Prostate gland (tissue), 2 donors: ENCODE measurements at regions not wholly inside any gene's neighbourhood (a gene's known extent, or its start where the extent isn't known, plus 50 kb on each side); places are given as distances from the start of the nearest gene placed in this dataset.

Experiments used
- POLR2A ChIP-seq: fragments of 450-650 bp; IDR thresholded peaks from one replicate; pipeline ENCODE4 v1.6.1; 2016; ENCODE audit warnings: antibody characterized with exemption, mild to moderate bottlenecking
- POLR2AphosphoS5 ChIP-seq: sonication (generic); formaldehyde crosslinking; IDR thresholded peaks from one replicate; pipeline ENCODE4 v1.6.1; 2017; ENCODE audit warnings: antibody characterized with exemption
- TF ChIP-seq, protein P1 (sequence below), 4 experiments: fragments of 200-600 bp in 2 of 4; fragments of 450-650 bp in 2 of 4; sonication (generic) in 2 of 4; IDR thresholded peaks; 1 replicate in 3 of 4; 2 replicates in 1 of 4; pipeline ENCODE4 v1.5.1; 2016 to 2019; ENCODE audit warnings: antibody characterized with exemption in 4 of 4, mild to moderate bottlenecking in 2 of 4, moderate library complexity in 2 of 4

DNA sequence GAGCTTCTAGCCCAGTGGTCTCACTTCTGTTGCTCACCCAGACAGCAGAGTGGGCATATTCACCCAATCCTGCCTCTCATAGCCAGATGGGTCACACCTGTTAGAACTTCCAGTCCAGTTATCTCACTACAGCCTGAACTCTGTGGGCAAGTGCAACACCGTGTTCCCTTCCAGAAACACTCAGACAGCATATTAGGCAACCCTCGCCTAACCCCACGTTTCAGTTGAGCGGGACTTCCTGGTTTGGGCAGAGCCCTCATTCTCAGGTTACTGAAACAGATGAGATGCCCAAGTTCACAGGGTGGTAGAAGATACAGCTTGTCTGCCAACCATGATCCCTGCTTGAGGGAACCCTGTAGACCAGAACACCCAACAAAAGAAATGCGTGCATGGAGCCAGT, 538.2 kb downstream of the CYLC2 start:
- TF ChIP-seq, protein P1, sequence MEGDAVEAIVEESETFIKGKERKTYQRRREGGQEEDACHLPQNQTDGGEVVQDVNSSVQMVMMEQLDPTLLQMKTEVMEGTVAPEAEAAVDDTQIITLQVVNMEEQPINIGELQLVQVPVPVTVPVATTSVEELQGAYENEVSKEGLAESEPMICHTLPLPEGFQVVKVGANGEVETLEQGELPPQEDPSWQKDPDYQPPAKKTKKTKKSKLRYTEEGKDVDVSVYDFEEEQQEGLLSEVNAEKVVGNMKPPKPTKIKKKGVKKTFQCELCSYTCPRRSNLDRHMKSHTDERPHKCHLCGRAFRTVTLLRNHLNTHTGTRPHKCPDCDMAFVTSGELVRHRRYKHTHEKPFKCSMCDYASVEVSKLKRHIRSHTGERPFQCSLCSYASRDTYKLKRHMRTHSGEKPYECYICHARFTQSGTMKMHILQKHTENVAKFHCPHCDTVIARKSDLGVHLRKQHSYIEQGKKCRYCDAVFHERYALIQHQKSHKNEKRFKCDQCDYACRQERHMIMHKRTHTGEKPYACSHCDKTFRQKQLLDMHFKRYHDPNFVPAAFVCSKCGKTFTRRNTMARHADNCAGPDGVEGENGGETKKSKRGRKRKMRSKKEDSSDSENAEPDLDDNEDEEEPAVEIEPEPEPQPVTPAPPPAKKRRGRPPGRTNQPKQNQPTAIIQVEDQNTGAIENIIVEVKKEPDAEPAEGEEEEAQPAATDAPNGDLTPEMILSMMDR (IDR thresholded peaks at IDR 0.05), result no peak
- no peak for TF ChIP-seq POLR2A
- TF ChIP-seq POLR2AphosphoS5, result no peak
